ENCODE measurements at regions not wholly inside any gene's neighbourhood (a gene's known extent, or its start where the extent isn't known, plus 50 kb on each side); places are given as distances from the start of the nearest gene placed in this dataset.

DNA sequence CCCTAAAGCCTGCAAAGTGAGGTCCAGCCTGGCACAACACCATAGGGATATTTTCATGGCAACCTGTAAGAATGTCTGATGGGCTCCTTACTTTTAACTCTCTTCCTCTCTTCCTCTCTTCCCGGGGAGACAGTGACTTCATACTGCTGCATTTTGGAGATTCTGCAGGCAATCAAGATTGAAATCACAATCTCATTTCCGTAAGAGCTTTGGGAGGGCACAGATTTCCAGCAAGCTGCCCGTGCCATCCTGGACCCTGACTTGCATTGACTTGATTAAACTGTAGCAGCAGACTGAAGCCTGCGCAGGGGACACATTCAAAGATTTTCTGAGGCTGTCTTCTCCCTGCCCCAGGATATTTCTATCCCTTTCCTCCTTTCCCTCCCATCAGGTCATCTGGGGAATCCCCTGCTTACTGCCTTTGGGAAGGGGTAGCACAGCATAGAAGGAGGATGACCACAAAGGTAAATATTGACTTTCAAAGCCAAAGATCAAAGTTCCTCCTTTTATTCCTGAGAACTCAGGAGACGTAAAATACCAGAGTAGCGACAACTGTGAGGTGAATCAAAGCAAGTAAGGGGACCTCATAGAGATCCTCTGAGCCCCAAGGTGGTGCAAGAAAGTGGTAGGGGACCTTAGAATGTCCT lies 504.0 kb upstream of the ARID1B start:
- Histone ChIP-seq H3K36me3 (no peaks in the 10 kb centered on the region), H3K27me3 (no peaks in the 10 kb centered on the region), H3K4me3 (no peak overlapping the region), H3K9me3 (no peaks in the 10 kb centered on the region), H3K4me1 (no peaks in the 10 kb centered on the region), H3K27ac (no peak overlapping the region)
- TF ChIP-seq POLR2AphosphoS5 (IDR thresholded peaks at IDR 0.05) (no peak), POLR2A (IDR thresholded peaks at IDR 0.05) (no peak)
- TF ChIP-seq, protein P1, sequence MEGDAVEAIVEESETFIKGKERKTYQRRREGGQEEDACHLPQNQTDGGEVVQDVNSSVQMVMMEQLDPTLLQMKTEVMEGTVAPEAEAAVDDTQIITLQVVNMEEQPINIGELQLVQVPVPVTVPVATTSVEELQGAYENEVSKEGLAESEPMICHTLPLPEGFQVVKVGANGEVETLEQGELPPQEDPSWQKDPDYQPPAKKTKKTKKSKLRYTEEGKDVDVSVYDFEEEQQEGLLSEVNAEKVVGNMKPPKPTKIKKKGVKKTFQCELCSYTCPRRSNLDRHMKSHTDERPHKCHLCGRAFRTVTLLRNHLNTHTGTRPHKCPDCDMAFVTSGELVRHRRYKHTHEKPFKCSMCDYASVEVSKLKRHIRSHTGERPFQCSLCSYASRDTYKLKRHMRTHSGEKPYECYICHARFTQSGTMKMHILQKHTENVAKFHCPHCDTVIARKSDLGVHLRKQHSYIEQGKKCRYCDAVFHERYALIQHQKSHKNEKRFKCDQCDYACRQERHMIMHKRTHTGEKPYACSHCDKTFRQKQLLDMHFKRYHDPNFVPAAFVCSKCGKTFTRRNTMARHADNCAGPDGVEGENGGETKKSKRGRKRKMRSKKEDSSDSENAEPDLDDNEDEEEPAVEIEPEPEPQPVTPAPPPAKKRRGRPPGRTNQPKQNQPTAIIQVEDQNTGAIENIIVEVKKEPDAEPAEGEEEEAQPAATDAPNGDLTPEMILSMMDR (IDR thresholded peaks at IDR 0.05) = no peak
- DNase-seq (ENCODE audit: low spot score in 2 of 2) = no peak
- intact Hi-C loops (cut with DNase I; ENCODE audit: low total_unique reads) = no loop called here

DNA sequence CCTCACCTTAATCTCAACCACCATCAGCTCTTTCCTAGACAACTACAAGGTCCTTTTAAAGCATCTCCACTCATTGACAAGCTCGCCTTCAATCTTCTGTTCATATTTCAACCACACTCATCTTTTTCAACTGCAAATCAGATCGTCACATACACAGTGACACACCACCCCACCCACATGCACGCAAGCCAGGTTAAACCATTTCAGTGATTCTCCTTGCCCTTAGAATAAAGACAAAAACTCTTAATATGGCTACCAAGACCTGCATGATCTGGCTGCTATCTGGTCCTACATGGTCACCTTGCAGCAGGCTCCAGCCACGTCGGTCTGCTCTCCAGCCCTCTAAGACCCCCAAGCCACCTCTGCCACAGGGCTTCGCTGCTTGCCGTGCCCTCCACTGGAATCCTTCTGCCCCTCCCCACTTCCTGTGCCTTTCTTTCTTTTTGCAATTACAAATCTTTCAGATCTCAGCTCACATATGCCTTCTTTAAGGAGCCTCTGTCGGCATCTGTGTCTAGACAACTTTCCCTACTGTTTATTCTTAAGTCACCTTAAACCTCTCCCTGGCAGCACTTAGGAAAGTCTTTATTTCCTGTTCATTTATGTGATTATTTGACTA lies 507.3 kb upstream of the ARID1B start:
- no peaks in the 10 kb centered on the region for H3K36me3 ChIP-seq
- no peaks in the 10 kb centered on the region for H3K27me3 ChIP-seq
- no peak for TF ChIP-seq POLR2AphosphoS5 (IDR thresholded peaks at IDR 0.05)
- TF ChIP-seq, protein P1 (IDR thresholded peaks at IDR 0.05) = no peak
- TF ChIP-seq POLR2A (IDR thresholded peaks at IDR 0.05) = no peak
- no peak overlapping the region for H3K27ac ChIP-seq
- no peaks in the 10 kb centered on the region for H3K9me3 ChIP-seq
- no peak overlapping the region for H3K4me3 ChIP-seq
- intact Hi-C loops (cut with DNase I; ENCODE audit: low total_unique reads) = no loop called here
- no peaks in the 10 kb centered on the region for H3K4me1 ChIP-seq
- no peak for DNase-seq (ENCODE audit: low spot score in 2 of 2)

DNA sequence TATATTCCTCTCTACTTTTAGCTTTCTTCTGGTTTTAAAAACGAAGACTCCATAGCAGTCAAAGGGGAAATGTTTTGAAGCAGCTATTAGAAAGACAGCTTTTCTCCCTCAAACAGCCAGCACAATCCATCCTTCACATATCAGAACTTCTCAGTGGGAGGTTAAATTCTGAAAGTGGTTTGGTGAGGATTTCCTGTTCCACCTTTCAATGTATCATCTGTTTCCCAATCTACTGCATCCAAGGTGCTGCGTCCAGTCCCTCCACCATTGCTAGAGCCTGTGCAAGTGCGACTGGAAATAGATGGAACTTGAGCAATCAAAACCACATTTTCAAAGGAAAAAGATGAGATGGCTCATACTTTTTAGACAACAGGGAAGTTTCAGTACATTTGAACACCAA lies 508.3 kb upstream of the ARID1B start:
- DNase-seq (ENCODE audit: low spot score in 2 of 2) = no peak
- Histone ChIP-seq H3K27ac (no peak overlapping the region), H3K4me1 (no peaks in the 10 kb centered on the region), H3K4me3 (no peak overlapping the region), H3K36me3 (no peaks in the 10 kb centered on the region), H3K27me3 (no peaks in the 10 kb centered on the region), H3K9me3 (no peaks in the 10 kb centered on the region)
- intact Hi-C loops (cut with DNase I; ENCODE audit: low total_unique reads) = no loop called here
- TF ChIP-seq POLR2A (IDR thresholded peaks at IDR 0.05) = no peak
- TF ChIP-seq, protein P1 (IDR thresholded peaks at IDR 0.05) = no peak
- no peak for TF ChIP-seq POLR2AphosphoS5 (IDR thresholded peaks at IDR 0.05)

DNA sequence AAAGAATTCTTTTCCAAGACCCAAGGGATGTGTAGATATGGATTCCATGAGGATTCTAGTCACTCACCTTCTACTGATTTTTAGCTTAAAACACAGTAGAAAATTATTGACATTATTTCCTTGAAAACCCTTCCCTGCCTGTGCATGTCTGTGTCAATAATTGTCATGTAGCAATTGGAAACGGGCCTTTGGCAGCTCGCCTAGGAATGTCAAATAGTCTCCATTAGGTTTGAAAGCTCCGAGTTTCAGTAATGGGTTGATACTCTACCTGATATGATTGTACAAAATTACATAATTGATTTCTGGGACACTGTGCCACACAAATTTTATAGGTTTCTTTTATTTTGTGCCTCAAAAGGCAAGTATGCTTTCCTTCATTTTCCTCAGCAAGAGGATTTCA lies 515.2 kb upstream of the ARID1B start:
- H3K36me3 ChIP-seq = no peaks in the 10 kb centered on the region
- no peak for TF ChIP-seq POLR2AphosphoS5 (IDR thresholded peaks at IDR 0.05)
- no peak for TF ChIP-seq POLR2A (IDR thresholded peaks at IDR 0.05)
- TF ChIP-seq, protein P1 (IDR thresholded peaks at IDR 0.05) = no peak
- no peaks in the 10 kb centered on the region for H3K27me3 ChIP-seq
- DNase-seq (ENCODE audit: low spot score in 2 of 2) = no peak
- no peaks in the 10 kb centered on the region for H3K9me3 ChIP-seq
- H3K4me1 ChIP-seq = no peaks in the 10 kb centered on the region
- intact Hi-C loops (cut with DNase I; ENCODE audit: low total_unique reads) = no loop called here
- H3K27ac ChIP-seq = no peak overlapping the region
- no peak overlapping the region for H3K4me3 ChIP-seq

DNA sequence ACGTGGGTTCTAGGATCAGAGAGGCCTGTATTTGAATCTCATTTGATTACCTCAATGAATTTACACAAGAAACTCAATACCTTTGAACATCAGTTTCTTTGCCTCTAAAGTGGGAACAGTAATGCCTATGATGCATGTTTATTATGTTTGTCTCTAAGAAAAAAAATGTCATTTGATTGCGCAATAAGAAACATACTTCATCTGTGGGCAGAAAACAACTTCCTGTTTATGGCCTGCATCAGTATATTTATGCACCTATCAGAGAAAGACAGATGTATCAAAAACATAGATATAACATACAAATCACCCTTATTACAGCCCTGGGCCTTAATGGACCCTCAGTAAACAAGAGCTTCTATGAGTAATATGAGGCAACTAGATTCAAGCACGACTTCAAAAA lies 516.4 kb upstream of the ARID1B start:
- no peak for DNase-seq (ENCODE audit: low spot score in 2 of 2)
- no peaks in the 10 kb centered on the region for H3K27me3 ChIP-seq
- no peaks in the 10 kb centered on the region for H3K9me3 ChIP-seq
- H3K36me3 ChIP-seq = no peaks in the 10 kb centered on the region
- no peak overlapping the region for H3K27ac ChIP-seq
- intact Hi-C loops (cut with DNase I; ENCODE audit: low total_unique reads) = no loop called here
- H3K4me1 ChIP-seq = no peaks in the 10 kb centered on the region
- no peak overlapping the region for H3K4me3 ChIP-seq
- TF ChIP-seq POLR2AphosphoS5 (IDR thresholded peaks at IDR 0.05) (no peak), POLR2A (IDR thresholded peaks at IDR 0.05) (no peak)
- TF ChIP-seq, protein P1 (IDR thresholded peaks at IDR 0.05) = no peak

Measured in breast epithelium (tissue), 4 donors.